ENCODE measurements at regions not wholly inside any gene's neighbourhood (a gene's known extent, or its start where the extent isn't known, plus 50 kb on each side); places are given as distances from the start of the nearest gene placed in this dataset.

DNA sequence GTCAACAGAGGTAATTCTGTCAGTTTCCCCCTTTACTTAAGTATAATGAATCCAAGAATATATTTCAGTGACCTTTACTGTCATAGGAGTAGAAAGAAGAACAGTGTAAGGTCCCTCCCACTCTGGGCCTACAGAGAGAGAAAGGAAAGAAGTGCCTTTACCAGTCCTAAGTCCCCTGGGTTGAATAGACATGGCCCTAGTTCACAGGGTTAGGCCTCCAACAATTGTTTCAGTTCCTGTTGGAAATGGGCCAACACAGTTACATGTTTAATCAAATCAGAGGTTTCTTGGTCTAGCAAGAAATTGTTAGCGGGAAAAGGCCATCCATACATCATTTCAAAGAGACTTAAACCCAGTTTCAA is 605.6 kb downstream of the MTRR start:
- TF ChIP-seq, protein P1, sequence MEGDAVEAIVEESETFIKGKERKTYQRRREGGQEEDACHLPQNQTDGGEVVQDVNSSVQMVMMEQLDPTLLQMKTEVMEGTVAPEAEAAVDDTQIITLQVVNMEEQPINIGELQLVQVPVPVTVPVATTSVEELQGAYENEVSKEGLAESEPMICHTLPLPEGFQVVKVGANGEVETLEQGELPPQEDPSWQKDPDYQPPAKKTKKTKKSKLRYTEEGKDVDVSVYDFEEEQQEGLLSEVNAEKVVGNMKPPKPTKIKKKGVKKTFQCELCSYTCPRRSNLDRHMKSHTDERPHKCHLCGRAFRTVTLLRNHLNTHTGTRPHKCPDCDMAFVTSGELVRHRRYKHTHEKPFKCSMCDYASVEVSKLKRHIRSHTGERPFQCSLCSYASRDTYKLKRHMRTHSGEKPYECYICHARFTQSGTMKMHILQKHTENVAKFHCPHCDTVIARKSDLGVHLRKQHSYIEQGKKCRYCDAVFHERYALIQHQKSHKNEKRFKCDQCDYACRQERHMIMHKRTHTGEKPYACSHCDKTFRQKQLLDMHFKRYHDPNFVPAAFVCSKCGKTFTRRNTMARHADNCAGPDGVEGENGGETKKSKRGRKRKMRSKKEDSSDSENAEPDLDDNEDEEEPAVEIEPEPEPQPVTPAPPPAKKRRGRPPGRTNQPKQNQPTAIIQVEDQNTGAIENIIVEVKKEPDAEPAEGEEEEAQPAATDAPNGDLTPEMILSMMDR (IDR thresholded peaks at IDR 0.05; ENCODE audit: poor library complexity, severe bottlenecking), result no peak
- TF ChIP-seq EZH2 (IDR thresholded peaks at IDR 0.05; ENCODE audit: borderline replicate concordance, insufficient read depth, low read length, poor library complexity, severe bottlenecking), result no peak

All from neural cell (in vitro differentiated cells).